ENCODE measurements at regions not wholly inside any gene's neighbourhood (a gene's known extent, or its start where the extent isn't known, plus 50 kb on each side); places are given as distances from the start of the nearest gene placed in this dataset.

GRCh38 chr20:11252447-11252846 is 578.6 kb upstream of the JAG1 start:
- CTCF ChIA-PET: interaction anchor here (1.0 to 2.8 kb wide), 3 partner anchors 9 to 48 kb away, joined by 6 to 8 read pairs (median 6); no protein-coding TSS in a partner anchor
- POLR2A ChIA-PET: interaction anchor here (1.7 kb wide), 1 partner anchor 10 kb away, joined by 5 read pairs; no protein-coding TSS in a partner anchor
- Histone ChIP-seq H3K27me3 (replicated peaks in 1 of 2; ENCODE audit: control insufficient read depth in 2 of 2, insufficient read depth in 2 of 2, low read length in 1 of 2) (no peaks in the 10 kb centered on the region), H3K36me3 (ENCODE audit: control insufficient read depth in 2 of 2, insufficient read depth in 2 of 2, low read length in 1 of 2) (no peaks in the 10 kb centered on the region), H3K9me3 (replicated peaks; ENCODE audit: control insufficient read depth, insufficient read depth, low read length) (no peaks in the 10 kb centered on the region; the same call in 1 of the 3 replicates), H3K4me1 (ENCODE audit: control insufficient read depth, insufficient read depth, low read length) (no peaks in the 10 kb centered on the region), H3K79me2 (ENCODE audit: control insufficient read depth, insufficient read depth, low read length) (no peaks in the 10 kb centered on the region), H3K27ac (ENCODE audit: control insufficient read depth, insufficient read depth) (no peak overlapping the region), H3K9ac (ENCODE audit: control insufficient read depth, insufficient read depth, low read length) (no peak overlapping the region), H2AFZ (ENCODE audit: control insufficient read depth, low read depth, low read length) (no peak overlapping the region), H4K20me1 (ENCODE audit: control insufficient read depth, insufficient read depth) (no peaks in the 10 kb centered on the region), H3K4me3 (no peak overlapping the region), H3K4me2 (ENCODE audit: control insufficient read depth, insufficient read depth) (no peak overlapping the region)
- RAD21 ChIA-PET (ENCODE audit: unreplicated experiment): interaction anchor here (1.1 to 1.3 kb wide), 2 partner anchors 15 to 37 kb away, joined by 3 to 5 read pairs; no protein-coding TSS in a partner anchor
- TF ChIP-seq ZNF622 (IDR thresholded peaks at IDR 0.05): no peak
- no peak for TF ChIP-seq KLF5 (IDR thresholded peaks at IDR 0.05; ENCODE audit: partially characterized antibody)
- TF ChIP-seq STAT3 (IDR thresholded peaks at IDR 0.05; ENCODE audit: low read depth, low read length): no peak
- TF ChIP-seq SRF (IDR thresholded peaks at IDR 0.05; ENCODE audit: low read depth in 2 of 2, low read length in 2 of 2): no peak
- no peak for TF ChIP-seq CBX5 (IDR thresholded peaks at IDR 0.05; ENCODE audit: low read depth)
- TF ChIP-seq PKNOX1 (IDR thresholded peaks at IDR 0.05): no peak
- no peak for TF ChIP-seq ZNF384 (IDR thresholded peaks at IDR 0.05; ENCODE audit: borderline replicate concordance, low read depth, low read length)
- TF ChIP-seq SMC3 (IDR thresholded peaks at IDR 0.05; ENCODE audit: borderline replicate concordance, low read length): no peak
- no peak for TF ChIP-seq ZNF687 (IDR thresholded peaks at IDR 0.05)
- TF ChIP-seq HSF1 (IDR thresholded peaks at IDR 0.05; ENCODE audit: low read depth, low read length): no peak
- no peak for TF ChIP-seq HDAC6 (IDR thresholded peaks at IDR 0.05; ENCODE audit: unreplicated experiment)
- no peak for TF ChIP-seq NR2C2 (IDR thresholded peaks at IDR 0.05; ENCODE audit: borderline replicate concordance, control insufficient read depth, insufficient read length, low read depth)
- no peak for TF ChIP-seq MEF2B (IDR thresholded peaks at IDR 0.05; ENCODE audit: partially characterized antibody, poor library complexity, severe bottlenecking)
- TF ChIP-seq STAT1 (conservative IDR thresholded peaks at IDR 0.05): no peak
- in situ Hi-C loops (cut with MboI) (no loop called here), intact Hi-C loops (cut with micrococcal nuclease; ENCODE audit: unreplicated experiment) (no loop called here)
- FAIRE-seq: no peak
- SMC1A ChIA-PET (ENCODE audit: uncharacterized antibody, unreplicated experiment): interaction anchor here (1.0 to 3.8 kb wide), 5 partner anchors 8 to 291 kb away, joined by 3 to 17 read pairs (median 8); no protein-coding TSS in a partner anchor
- no peak for DNase-seq (ENCODE audit: low read depth, low spot score)
- ATAC-seq: no peak
- BruUV-seq (replicated peaks): no TSS peak
- 6% methylated on average over 1 of the region's 1 CpG for WGBS (ENCODE audit: insufficient coverage, insufficient replicate concordance, low lambda C conversion rate, missing lambda C conversion rate)

Measured in GM12878 (cell line).